HepG2 (cell line): ENCODE measurements at regions not wholly inside any gene's neighbourhood (a gene's known extent, or its start where the extent isn't known, plus 50 kb on each side); places are given as distances from the start of the nearest gene placed in this dataset.

Experiments used
- ATAC-seq: fragments of 200-7000 bp; cut with Tn5 transposase; 3 replicates; pipeline ENCODE4 v1.9.1; 2020; ENCODE audit warnings: mild to moderate bottlenecking, moderate library complexity
- BruUV-seq: library from RNA; stranded (reverse); fragments of 400-500 nt; replicated peaks from 2 replicates; lab custom pipeline; 2021; lab: Mats Ljungman, UMichigan
- CTCF ChIA-PET: fragments of 300-600 bp; formaldehyde crosslinking; extraction: SDS; loops from one replicate; lab custom pipeline; 2021; ENCODE audit warnings: low total read pairs, inconsistent platforms, low intra/inter-chr PET ratio; lab: Yijun Ruan, JAX
- POLR2A ChIA-PET: fragments of 350-600 bp; sonication (Branson Sonifier 250); formaldehyde crosslinking; loops from one replicate; lab custom pipeline; 2020; ENCODE audit warnings: antibody characterized with exemption, inconsistent platforms; lab: Yijun Ruan, JAX
- DNase-seq: peaks from one replicate; pipeline ENCODE4 v3.0.0-alpha.2; 2015; ENCODE audit warnings: low spot score
- FAIRE-seq: peaks from 3 replicates; lab custom pipeline; 2011; peaks lifted over from hg19 to GRCh38; lab: Jason Lieb, UNC
- H2AFZ ChIP-seq: one replicate; pipeline ENCODE4 v1.6.1; 2011; ENCODE audit warnings: low read length, inconsistent platforms
- H3K27ac ChIP-seq: fragments of 300-600 bp; 3 replicates; pipeline ENCODE4 v1.8.0; 2011; ENCODE audit warnings: mixed run types, mild to moderate bottlenecking, mixed read lengths, low read length, inconsistent platforms; ENCODE audit not compliant: insufficient read depth; ENCODE audit errors: extremely low read length
- H3K27me3 ChIP-seq, 2 experiments: fragments of 200-600 bp in 1 of 2; 2 replicates in 1 of 2; 3 replicates in 1 of 2; pipeline versions ENCODE4 v1.6.0 to v1.8.0; 2011; ENCODE audit warnings: low read length in 2 of 2, mild to moderate bottlenecking in 2 of 2, moderate library complexity in 2 of 2, inconsistent platforms in 1 of 2; ENCODE audit not compliant: insufficient read depth in 2 of 2, control insufficient read depth in 1 of 2
- H3K36me3 ChIP-seq, 2 experiments: fragments of 200-600 bp in 1 of 2; replicated peaks in 1 of 2; 2 replicates in 1 of 2; 3 replicates in 1 of 2; pipeline versions ENCODE4 v1.5.1 to v1.8.0; 2011; ENCODE audit warnings: low read length in 2 of 2, inconsistent platforms in 1 of 2; ENCODE audit not compliant: insufficient read depth in 2 of 2, control insufficient read depth in 1 of 2
- H3K4me1 ChIP-seq: 2 replicates; pipeline ENCODE4 v1.5.1; 2012; ENCODE audit warnings: low read length, inconsistent platforms; ENCODE audit not compliant: insufficient read depth
- H3K4me2 ChIP-seq: 2 replicates; pipeline ENCODE4 v1.6.0; 2011; ENCODE audit warnings: low read depth, low read length, inconsistent platforms
- H3K4me3 ChIP-seq, 3 experiments: fragments of 200-600 bp in 1 of 3; sonication (generic), shearing (Covaris generic) in 1 of 3; replicated peaks in 1 of 3; 2 replicates each; pipeline ENCODE4 v1.5.1; 2011 to 2016; ENCODE audit warnings: low read length in 3 of 3, inconsistent platforms in 2 of 3, low read depth in 2 of 3, mild to moderate bottlenecking in 2 of 3, control low read depth in 1 of 3, mixed read lengths in 1 of 3; ENCODE audit not compliant: insufficient read depth in 1 of 3
- H3K79me2 ChIP-seq: one replicate; pipeline ENCODE4 v1.6.1; 2011; ENCODE audit warnings: low read length, inconsistent platforms; ENCODE audit not compliant: insufficient read depth
- H3K9ac ChIP-seq: 2 replicates; pipeline ENCODE4 v1.6.0; 2011; ENCODE audit warnings: mild to moderate bottlenecking, low read depth, low read length, inconsistent platforms; ENCODE audit not compliant: insufficient read depth
- H3K9me3 ChIP-seq: 2 replicates; pipeline ENCODE4 v1.5.1; 2012; ENCODE audit warnings: mild to moderate bottlenecking, low read length
- H4K20me1 ChIP-seq: 2 replicates; pipeline ENCODE4 v1.6.0; 2011; ENCODE audit warnings: inconsistent platforms, mild to moderate bottlenecking, low read length, moderate library complexity; ENCODE audit not compliant: insufficient read depth
- DNMT1 ChIP-seq: sonication (generic); formaldehyde crosslinking; IDR thresholded peaks from 2 replicates; pipeline ENCODE4 v1.5.1; 2020; ENCODE audit warnings: mild to moderate bottlenecking, missing genetic modification reagents
- EED ChIP-seq: sonication (generic); formaldehyde crosslinking; IDR thresholded peaks from 2 replicates; pipeline ENCODE4 v1.5.0; 2020; ENCODE audit warnings: mild to moderate bottlenecking, missing genetic modification reagents
- HMGA1 ChIP-seq: sonication (generic); formaldehyde crosslinking; conservative IDR thresholded peaks from 2 replicates; pipeline ENCODE4 v1.4.0; 2020; ENCODE audit warnings: missing genetic modification reagents
- MIER3 ChIP-seq: IDR thresholded peaks from 2 replicates; pipeline ENCODE4 v1.6.1; 2016; ENCODE audit warnings: missing compliant biosample characterization, borderline replicate concordance
- MXD1 ChIP-seq: sonication (generic); formaldehyde crosslinking; IDR thresholded peaks from 2 replicates; pipeline ENCODE4 v1.4.0; 2020; ENCODE audit warnings: mild to moderate bottlenecking, missing genetic modification reagents
- SNAPC4 ChIP-seq: sonication (generic); formaldehyde crosslinking; IDR thresholded peaks from 2 replicates; pipeline ENCODE4 v1.4.0; 2020; ENCODE audit warnings: mild to moderate bottlenecking, missing genetic modification reagents
- ZNF382 ChIP-seq: sonication (generic); formaldehyde crosslinking; IDR thresholded peaks from 2 replicates; pipeline ENCODE4 v1.5.0; 2020; ENCODE audit warnings: missing genetic modification reagents, mild to moderate bottlenecking, borderline replicate concordance
- ZNF629 ChIP-seq: sonication (generic); formaldehyde crosslinking; conservative IDR thresholded peaks from 2 replicates; pipeline ENCODE4 v1.5.0; 2020; ENCODE audit warnings: missing genetic modification reagents
- ZXDC ChIP-seq: sonication (generic); formaldehyde crosslinking; IDR thresholded peaks from 2 replicates; pipeline ENCODE4 v1.5.0; 2020; ENCODE audit warnings: mild to moderate bottlenecking, missing genetic modification reagents
- WGBS: methylation state at CpG from one replicate; pipeline ENCODE4 v1.1.6; 2017; ENCODE audit warnings: low lambda C conversion rate; 5-methylcytosine and 5-hydroxymethylcytosine counted together
- in situ Hi-C: cut with HindIII; loops from 2 replicates; pipeline ENCODE4 v1.10.0; 2017; ENCODE audit warnings: low pct_unique_long_range_greater_than_20kb; ENCODE audit not compliant: extremely low pct_ligation_motif_present
- intact Hi-C: fragments of 100-400 bp; cut with micrococcal nuclease; formaldehyde crosslinking; loops from one replicate; pipeline ENCODE4 v1.10.0; 2022; ENCODE audit not compliant: unreplicated experiment

- Histone ChIP-seq H3K4me3 (no peak overlapping the region), H3K27me3 (no peaks in the 10 kb centered on the region), H3K9me3 (no peaks in the 10 kb centered on the region), H3K27ac (no peak overlapping the region), H4K20me1 (no peaks in the 10 kb centered on the region), H3K36me3 (no peaks in the 10 kb centered on the region), H3K79me2 (no peaks in the 10 kb centered on the region), H3K4me1 (no peaks in the 10 kb centered on the region), H3K9ac (no peak overlapping the region), H3K4me2 (no peak overlapping the region), H2AFZ (no peak overlapping the region)
- ATAC-seq = no peak
- in situ Hi-C loops = no loop called here
- intact Hi-C loops = loop anchor here (10.0 kb wide), 1 partner anchor 1400 kb away; no protein-coding TSS in a partner anchor
- FAIRE-seq = no peak
- BruUV-seq = no TSS peak
- no peak for TF ChIP-seq EED (CRISPR knock-in tag)
- TF ChIP-seq DNMT1 (CRISPR knock-in tag) = no peak
- no peak for TF ChIP-seq ZNF629 (CRISPR knock-in tag)
- TF ChIP-seq HMGA1 (CRISPR knock-in tag) = no peak
- TF ChIP-seq SNAPC4 (CRISPR knock-in tag) = no peak
- no peak for TF ChIP-seq MXD1 (CRISPR knock-in tag)
- TF ChIP-seq MIER3 (CRISPR knock-in tag) = no peak
- no peak for TF ChIP-seq ZXDC
- TF ChIP-seq ZNF382 (CRISPR knock-in tag) = no peak
- ChIA-PET CTCF (no interaction called here), POLR2A (no interaction called here)
- 2% methylated on average over 4 of the region's 4 CpGs for WGBS
- no peak for DNase-seq
Measured at GRCh38 chr3:84724877-84725276, 233.9 kb upstream of the CADM2 start.
